Mucosa of descending colon (tissue), 3 donors: ENCODE measurements at regions not wholly inside any gene's neighbourhood (a gene's known extent, or its start where the extent isn't known, plus 50 kb on each side); places are given as distances from the start of the nearest gene placed in this dataset.

Source experiments
- ATAC-seq: fragments of 200-7000 bp; cut with Tn5 transposase; one replicate; pipeline ENCODE4 v1.9.1; 2020; ENCODE audit warnings: mild to moderate bottlenecking, moderate library complexity
- DNase-seq, 3 donors: peaks; one replicate each; pipeline ENCODE4 v3.0.0-alpha.2; 2020
- H3K36me3 ChIP-seq: fragments of 200-600 bp; one replicate; pipeline ENCODE4 v1.8.0; 2021; ENCODE audit warnings: low read depth, mild to moderate bottlenecking
- H3K4me1 ChIP-seq: fragments of 200-600 bp; one replicate; pipeline ENCODE4 v1.8.0; 2021; ENCODE audit warnings: low read depth, mild to moderate bottlenecking
- H3K4me3 ChIP-seq: fragments of 200-600 bp; one replicate; pipeline ENCODE4 v1.8.0; 2021; ENCODE audit warnings: mild to moderate bottlenecking
- H3K9me3 ChIP-seq: fragments of 200-600 bp; one replicate; pipeline ENCODE4 v1.8.0; 2021; ENCODE audit warnings: mild to moderate bottlenecking
- CTCF ChIP-seq: fragments of 200-600 bp; IDR thresholded peaks from one replicate; pipeline ENCODE4 v1.8.0; 2022; ENCODE audit warnings: antibody characterized with exemption, mild to moderate bottlenecking
- intact Hi-C, 2 donors: fragments of 100-400 bp; cut with DNase I in 1 of 2; cut with micrococcal nuclease in 1 of 2; formaldehyde crosslinking; loops; one replicate each; pipeline versions ENCODE4 v1.11.0 to v1.11.1; 2022; cut with DNase I, micrococcal nuclease
- donor health status: DM: no; HTN: no; CAD: no; lungs with moderate emphysema.
- donor health status: DM: no; HTN: no; CAD: no.
- donor health status: DM: no; HTN: yes; CAD: no.

DNA sequence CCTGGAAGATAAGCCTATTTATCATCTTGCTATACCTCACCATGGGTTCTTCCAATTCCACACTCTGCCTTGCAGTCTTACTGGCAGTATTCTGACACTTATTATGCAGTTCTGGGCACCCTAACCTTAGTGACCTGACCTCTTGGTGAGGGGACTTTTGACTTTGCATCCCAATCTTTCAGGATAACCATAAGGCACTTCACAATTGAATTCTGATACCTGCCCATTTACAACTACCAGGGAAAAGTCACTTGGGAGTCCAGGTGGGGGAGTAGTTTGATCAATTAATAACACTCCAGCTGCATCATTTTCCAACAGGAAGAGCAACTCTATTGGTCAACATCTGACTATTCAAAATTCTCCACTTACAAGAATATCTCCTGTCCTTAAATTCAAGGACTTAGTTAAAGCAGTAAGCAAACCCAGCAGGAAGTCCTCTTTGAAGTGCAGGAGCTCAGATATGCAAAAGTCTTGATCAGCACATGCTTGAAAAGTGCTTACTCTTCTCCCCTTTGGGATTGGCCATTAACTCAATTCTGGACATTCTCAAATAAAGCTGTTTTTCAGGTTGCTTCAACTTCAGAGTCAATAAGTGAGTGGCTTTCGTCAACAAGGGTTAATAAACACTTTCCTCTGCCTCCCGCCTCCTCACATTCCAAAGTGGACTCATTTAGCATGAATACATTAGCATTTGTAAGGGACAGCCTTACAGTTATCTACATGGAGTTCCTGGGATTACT lies 177.4 kb upstream of the NRIP1 start:
- TF ChIP-seq CTCF, result no peak
- Histone ChIP-seq H3K4me3 (no peak overlapping the region), H3K9me3 (no peaks in the 10 kb centered on the region), H3K36me3 (no peaks in the 10 kb centered on the region), H3K4me1 (no peaks in the 10 kb centered on the region)
- intact Hi-C loops, result no loop called here
- ATAC-seq (no peak), DNase-seq (no peak)

GRCh38 chr21:15242906-15243305 lies 178.1 kb upstream of the NRIP1 start:
- Histone ChIP-seq H3K36me3 (no peaks in the 10 kb centered on the region), H3K4me1 (no peaks in the 10 kb centered on the region), H3K9me3 (no peaks in the 10 kb centered on the region), H3K4me3 (no peak overlapping the region)
- no peak for ATAC-seq
- intact Hi-C loops, result no loop called here
- TF ChIP-seq CTCF, result no peak
- DNase-seq, result no peak

DNA sequence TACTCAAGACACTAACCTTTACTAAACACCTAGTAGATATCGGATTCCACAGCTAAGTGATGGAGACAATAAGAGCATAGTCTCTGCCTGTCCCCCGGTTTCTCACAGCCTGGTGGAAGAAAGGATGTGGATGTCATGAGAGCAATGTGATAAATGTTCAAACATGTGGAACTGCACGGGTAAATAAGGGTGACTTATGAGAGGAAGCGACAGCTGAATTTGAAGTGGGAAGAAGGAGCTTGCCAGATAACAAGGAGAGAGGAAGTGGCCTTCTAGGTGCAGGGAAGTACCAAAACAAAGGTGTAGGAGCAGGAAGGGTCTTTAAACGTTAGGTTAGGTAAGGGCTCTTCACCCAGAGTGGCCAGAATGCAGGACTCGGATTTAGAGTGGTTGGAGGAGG lies 178.6 kb upstream of the NRIP1 start:
- intact Hi-C loops, result no loop called here
- Histone ChIP-seq H3K9me3 (no peaks in the 10 kb centered on the region), H3K4me1 (no peaks in the 10 kb centered on the region), H3K36me3 (no peaks in the 10 kb centered on the region), H3K4me3 (no peak overlapping the region)
- no peak for DNase-seq
- no peak for TF ChIP-seq CTCF
- no peak for ATAC-seq

- H3K9me3 ChIP-seq, result no peaks in the 10 kb centered on the region
- H3K36me3 ChIP-seq, result no peaks in the 10 kb centered on the region
- no peak for ATAC-seq
- DNase-seq, result no peak
- H3K4me3 ChIP-seq, result no peak overlapping the region
- TF ChIP-seq CTCF, result no peak
- H3K4me1 ChIP-seq, result no peaks in the 10 kb centered on the region
- intact Hi-C loops, result no loop called here
Observed at GRCh38 chr21:15247613-15248012, 182.8 kb upstream of the NRIP1 start.

DNA sequence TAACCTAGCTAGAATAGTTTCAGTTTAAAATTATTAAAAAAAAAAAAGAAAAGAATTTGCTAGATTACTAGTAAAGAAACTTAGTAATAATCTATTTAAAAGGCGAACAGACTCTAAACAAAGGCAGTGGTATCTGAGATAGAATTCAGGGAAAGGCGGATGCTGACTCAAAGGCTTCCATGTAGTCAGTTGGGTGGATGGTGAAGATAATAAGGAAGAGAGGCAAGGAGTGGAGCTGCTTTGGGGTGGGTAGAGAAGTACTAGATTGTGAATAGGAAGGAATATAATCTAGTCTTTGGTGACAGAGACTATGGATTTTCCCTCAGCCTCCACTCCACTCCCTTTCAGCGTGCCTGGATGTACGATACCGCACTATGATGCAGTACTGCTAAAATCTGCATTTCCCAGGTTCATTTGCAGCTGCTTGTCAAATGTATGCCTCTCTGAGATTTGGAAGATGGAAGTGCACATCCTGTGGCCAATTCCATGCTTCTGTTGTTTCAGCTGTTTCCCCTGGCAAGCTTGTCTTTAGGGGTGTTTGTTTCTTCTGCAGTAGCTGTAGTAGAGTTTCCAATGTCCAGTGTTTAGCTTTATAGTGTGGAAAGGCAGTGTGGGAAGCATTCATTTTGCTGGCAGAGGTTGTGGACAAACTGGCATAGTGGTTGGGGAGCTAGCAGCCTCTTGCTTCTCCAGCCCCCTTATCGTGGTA lies 184.6 kb upstream of the NRIP1 start:
- intact Hi-C loops, result no loop called here
- TF ChIP-seq CTCF, result no peak
- Histone ChIP-seq H3K9me3 (no peaks in the 10 kb centered on the region), H3K4me1 (no peaks in the 10 kb centered on the region), H3K36me3 (no peaks in the 10 kb centered on the region), H3K4me3 (no peak overlapping the region)
- DNase-seq (no peak), ATAC-seq (no peak)
